Vagina (tissue), 2 donors: ENCODE measurements at regions not wholly inside any gene's neighbourhood (a gene's known extent, or its start where the extent isn't known, plus 50 kb on each side); places are given as distances from the start of the nearest gene placed in this dataset.

Source experiments
- DNase-seq, 2 donors: peaks; one replicate each; pipeline ENCODE4 v3.0.0-alpha.2; 2017; ENCODE audit errors: extremely low spot score in 2 of 2
- H3K27ac ChIP-seq: fragments of 200-600 bp; sonication (generic); one replicate; pipeline ENCODE4 v1.5.1; 2019
- H3K27me3 ChIP-seq: fragments of 200-600 bp; sonication (generic); one replicate; pipeline ENCODE4 v1.5.1; 2019
- H3K36me3 ChIP-seq, 2 donors: fragments of 200-600 bp; sonication (generic); one replicate each; pipeline ENCODE4 v1.5.1; 2017 to 2019
- H3K4me1 ChIP-seq: fragments of 200-600 bp; sonication (generic); one replicate; pipeline ENCODE4 v1.5.1; 2019
- H3K4me3 ChIP-seq, 2 donors: fragments of 200-600 bp; sonication (generic); 1 replicate in 1 of 2; 2 replicates in 1 of 2; pipeline ENCODE4 v1.5.1; 2016 to 2019
- H3K9me3 ChIP-seq: fragments of 200-600 bp; sonication (generic); one replicate; pipeline ENCODE4 v1.5.1; 2019
- POLR2A ChIP-seq, 2 donors: fragments of 450-650 bp; IDR thresholded peaks; one replicate each; pipeline ENCODE4 v1.6.1; 2017; ENCODE audit warnings: antibody characterized with exemption in 2 of 2, mild to moderate bottlenecking in 2 of 2, moderate library complexity in 2 of 2
- POLR2AphosphoS5 ChIP-seq, 2 donors: sonication (generic); formaldehyde crosslinking; IDR thresholded peaks; one replicate each; pipeline ENCODE4 v1.9.0; 2017; ENCODE audit warnings: antibody characterized with exemption in 2 of 2, mild to moderate bottlenecking in 2 of 2, low read depth in 1 of 2; ENCODE audit not compliant: insufficient read depth in 1 of 2
- intact Hi-C: fragments of 100-400 bp; cut with DNase I; formaldehyde crosslinking; loops from one replicate; pipeline ENCODE4 v1.15.1; 2023
- TF ChIP-seq, protein P1 (sequence below), 3 experiments: fragments of 450-650 bp in 2 of 3; fragments of 200-600 bp in 1 of 3; sonication (generic) in 1 of 3; IDR thresholded peaks; one replicate each; pipeline ENCODE4 v1.5.1; 2017 to 2019; ENCODE audit warnings: antibody characterized with exemption in 3 of 3, mild to moderate bottlenecking in 2 of 3, moderate library complexity in 2 of 3

DNA sequence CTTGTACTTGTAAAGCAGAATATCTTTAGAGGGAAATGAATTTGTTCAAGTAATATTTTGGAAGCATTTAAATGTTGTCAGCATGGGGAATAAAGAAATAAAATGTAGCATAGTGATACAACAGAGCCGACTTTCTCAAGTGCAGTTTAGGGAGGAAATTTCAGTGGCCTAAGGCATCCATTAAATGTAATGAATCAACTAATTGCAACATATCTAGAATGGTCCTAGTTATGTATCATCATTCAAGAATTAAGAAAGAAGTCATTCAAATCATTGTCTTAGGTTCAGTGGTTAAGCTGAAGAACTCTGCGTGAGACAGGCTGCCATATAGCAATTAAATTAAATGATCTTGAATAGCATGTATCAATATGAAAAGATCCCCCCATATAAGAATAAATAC is 360.7 kb downstream of the TBX15 start:
- no peaks in the 10 kb centered on the region for H3K4me1 ChIP-seq
- intact Hi-C loops: no loop called here
- DNase-seq: no peak
- no peak overlapping the region for H3K4me3 ChIP-seq
- no peaks in the 10 kb centered on the region for H3K27me3 ChIP-seq
- TF ChIP-seq, protein P1, sequence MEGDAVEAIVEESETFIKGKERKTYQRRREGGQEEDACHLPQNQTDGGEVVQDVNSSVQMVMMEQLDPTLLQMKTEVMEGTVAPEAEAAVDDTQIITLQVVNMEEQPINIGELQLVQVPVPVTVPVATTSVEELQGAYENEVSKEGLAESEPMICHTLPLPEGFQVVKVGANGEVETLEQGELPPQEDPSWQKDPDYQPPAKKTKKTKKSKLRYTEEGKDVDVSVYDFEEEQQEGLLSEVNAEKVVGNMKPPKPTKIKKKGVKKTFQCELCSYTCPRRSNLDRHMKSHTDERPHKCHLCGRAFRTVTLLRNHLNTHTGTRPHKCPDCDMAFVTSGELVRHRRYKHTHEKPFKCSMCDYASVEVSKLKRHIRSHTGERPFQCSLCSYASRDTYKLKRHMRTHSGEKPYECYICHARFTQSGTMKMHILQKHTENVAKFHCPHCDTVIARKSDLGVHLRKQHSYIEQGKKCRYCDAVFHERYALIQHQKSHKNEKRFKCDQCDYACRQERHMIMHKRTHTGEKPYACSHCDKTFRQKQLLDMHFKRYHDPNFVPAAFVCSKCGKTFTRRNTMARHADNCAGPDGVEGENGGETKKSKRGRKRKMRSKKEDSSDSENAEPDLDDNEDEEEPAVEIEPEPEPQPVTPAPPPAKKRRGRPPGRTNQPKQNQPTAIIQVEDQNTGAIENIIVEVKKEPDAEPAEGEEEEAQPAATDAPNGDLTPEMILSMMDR (IDR thresholded peaks at IDR 0.05): no peak
- TF ChIP-seq POLR2A (IDR thresholded peaks at IDR 0.05) (no peak), POLR2AphosphoS5 (IDR thresholded peaks at IDR 0.05; ENCODE audit: insufficient read depth in 1 of 2, low read depth in 1 of 2) (no peak)
- H3K36me3 ChIP-seq: no peaks in the 10 kb centered on the region
- no peaks in the 10 kb centered on the region for H3K9me3 ChIP-seq
- no peak overlapping the region for H3K27ac ChIP-seq

DNA sequence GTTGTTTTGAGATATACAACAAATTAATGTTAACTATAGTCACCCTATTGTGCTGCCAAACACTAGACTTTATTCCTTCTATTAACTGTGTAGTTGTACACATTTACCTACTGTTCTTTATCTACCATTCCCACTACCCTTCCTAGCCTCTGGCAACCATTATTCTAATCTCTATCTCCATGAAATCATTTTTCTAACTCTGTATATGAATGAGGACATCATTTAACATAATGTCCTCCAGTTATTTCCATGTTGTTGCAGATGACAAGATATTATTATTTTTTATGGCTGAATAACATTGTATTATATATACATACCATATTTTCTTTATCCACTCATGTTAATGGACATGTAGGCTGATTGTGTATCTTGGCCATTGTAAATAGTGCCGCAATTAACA is 366.3 kb downstream of the TBX15 start:
- no peak for DNase-seq
- intact Hi-C loops: no loop called here
- TF ChIP-seq, protein P1 (IDR thresholded peaks at IDR 0.05): no peak
- TF ChIP-seq POLR2AphosphoS5 (IDR thresholded peaks at IDR 0.05; ENCODE audit: insufficient read depth in 1 of 2, low read depth in 1 of 2) (no peak), POLR2A (IDR thresholded peaks at IDR 0.05) (no peak)
- Histone ChIP-seq H3K9me3 (no peaks in the 10 kb centered on the region), H3K27ac (no peak overlapping the region), H3K4me3 (no peak overlapping the region), H3K27me3 (no peaks in the 10 kb centered on the region), H3K4me1 (no peaks in the 10 kb centered on the region), H3K36me3 (no peaks in the 10 kb centered on the region)

DNA sequence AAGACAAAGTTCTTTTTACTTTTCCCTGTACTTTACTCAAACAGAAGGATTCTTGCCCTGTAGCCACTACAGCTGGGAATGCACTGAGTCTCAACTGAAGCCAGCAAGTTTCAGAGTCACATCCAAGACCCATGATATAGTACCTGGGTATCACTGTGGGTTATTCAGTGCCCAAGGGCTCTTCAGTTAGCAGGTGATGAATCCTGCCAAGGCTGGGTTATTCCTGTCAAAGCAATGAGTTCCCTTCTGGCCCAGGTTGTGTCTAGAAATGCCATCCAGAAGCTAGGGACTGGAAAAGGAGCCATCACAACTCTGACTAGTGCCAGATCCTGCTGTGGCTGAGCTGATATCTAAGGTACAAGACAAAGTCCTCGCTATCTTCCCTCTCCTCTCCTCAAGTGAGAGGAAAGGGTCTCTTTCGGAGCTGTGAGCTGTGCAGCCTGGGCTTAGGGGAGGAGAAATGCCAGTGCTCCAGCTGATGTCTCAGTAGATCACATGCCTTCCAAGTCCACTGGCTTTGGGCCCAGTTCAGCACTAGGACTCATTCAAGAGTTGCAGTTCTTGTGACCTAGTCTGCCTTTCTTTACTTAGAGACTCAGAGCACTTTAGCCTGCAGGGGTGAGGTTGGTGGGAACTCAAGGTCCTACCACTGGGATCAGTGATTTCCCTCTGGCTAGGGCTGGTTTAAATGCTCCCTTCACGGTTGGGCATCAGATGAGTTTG is 369.4 kb downstream of the TBX15 start:
- no peak for DNase-seq
- Histone ChIP-seq H3K4me3 (no peak overlapping the region), H3K27me3 (no peaks in the 10 kb centered on the region), H3K4me1 (no peaks in the 10 kb centered on the region), H3K9me3 (no peaks in the 10 kb centered on the region), H3K27ac (no peak overlapping the region), H3K36me3 (no peaks in the 10 kb centered on the region)
- intact Hi-C loops: no loop called here
- TF ChIP-seq, protein P1 (IDR thresholded peaks at IDR 0.05): no peak
- no peak for TF ChIP-seq POLR2A (IDR thresholded peaks at IDR 0.05)
- TF ChIP-seq POLR2AphosphoS5 (IDR thresholded peaks at IDR 0.05; ENCODE audit: insufficient read depth in 1 of 2, low read depth in 1 of 2): no peak

DNA sequence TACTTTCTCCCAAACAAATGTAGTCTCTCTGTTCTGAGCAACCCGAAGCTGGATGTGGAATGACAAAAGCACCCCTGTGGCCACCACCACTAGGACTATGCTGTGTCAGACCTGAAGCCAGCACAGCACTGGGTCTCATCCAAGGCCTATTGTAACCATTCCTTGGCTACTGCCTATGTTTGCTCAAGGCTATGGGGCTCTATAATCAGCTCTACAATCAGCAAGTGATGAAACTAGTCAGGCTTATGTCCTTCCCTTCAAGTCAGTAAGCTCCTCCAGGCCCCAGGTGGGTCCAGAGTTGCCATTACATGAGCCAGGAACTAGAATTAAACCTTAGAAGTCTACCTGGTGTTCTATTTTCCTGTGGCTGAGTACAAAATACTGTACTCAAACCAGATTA is 370.2 kb downstream of the TBX15 start:
- Histone ChIP-seq H3K4me3 (no peak overlapping the region), H3K27me3 (no peaks in the 10 kb centered on the region), H3K27ac (no peak overlapping the region), H3K4me1 (no peaks in the 10 kb centered on the region), H3K9me3 (no peaks in the 10 kb centered on the region), H3K36me3 (no peaks in the 10 kb centered on the region)
- no peak for DNase-seq
- TF ChIP-seq, protein P1 (IDR thresholded peaks at IDR 0.05): no peak
- no peak for TF ChIP-seq POLR2A (IDR thresholded peaks at IDR 0.05)
- no peak for TF ChIP-seq POLR2AphosphoS5 (IDR thresholded peaks at IDR 0.05; ENCODE audit: insufficient read depth in 1 of 2, low read depth in 1 of 2)
- intact Hi-C loops: no loop called here

DNA sequence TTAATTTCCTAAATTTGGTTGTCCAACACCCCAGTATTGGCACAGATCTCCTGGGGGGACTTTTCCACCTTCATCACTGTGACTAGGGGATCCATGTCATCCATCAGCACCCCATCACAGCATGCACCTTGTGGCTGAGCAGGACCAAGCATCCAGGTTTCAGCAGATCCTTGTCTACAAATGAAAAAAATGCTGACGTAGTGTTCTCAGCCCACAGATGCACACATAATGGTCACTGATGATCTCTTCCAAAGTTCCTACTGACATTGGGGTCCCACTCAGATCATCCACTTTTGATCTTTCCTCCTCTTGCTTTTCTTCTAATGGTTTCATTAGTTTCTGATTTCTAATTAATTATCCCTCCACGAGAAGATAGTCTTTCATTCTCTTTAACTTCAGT is 373.1 kb downstream of the TBX15 start:
- H3K9me3 ChIP-seq: no peaks in the 10 kb centered on the region
- H3K27me3 ChIP-seq: no peaks in the 10 kb centered on the region
- no peak overlapping the region for H3K4me3 ChIP-seq
- no peaks in the 10 kb centered on the region for H3K4me1 ChIP-seq
- intact Hi-C loops: no loop called here
- H3K27ac ChIP-seq: no peak overlapping the region
- TF ChIP-seq, protein P1 (IDR thresholded peaks at IDR 0.05): no peak
- TF ChIP-seq POLR2A (IDR thresholded peaks at IDR 0.05) (no peak), POLR2AphosphoS5 (IDR thresholded peaks at IDR 0.05; ENCODE audit: insufficient read depth in 1 of 2, low read depth in 1 of 2) (no peak)
- DNase-seq: no peak
- H3K36me3 ChIP-seq: no peaks in the 10 kb centered on the region
